ENCODE measurements at regions not wholly inside any gene's neighbourhood (a gene's known extent, or its start where the extent isn't known, plus 50 kb on each side); places are given as distances from the start of the nearest gene placed in this dataset.

DNA sequence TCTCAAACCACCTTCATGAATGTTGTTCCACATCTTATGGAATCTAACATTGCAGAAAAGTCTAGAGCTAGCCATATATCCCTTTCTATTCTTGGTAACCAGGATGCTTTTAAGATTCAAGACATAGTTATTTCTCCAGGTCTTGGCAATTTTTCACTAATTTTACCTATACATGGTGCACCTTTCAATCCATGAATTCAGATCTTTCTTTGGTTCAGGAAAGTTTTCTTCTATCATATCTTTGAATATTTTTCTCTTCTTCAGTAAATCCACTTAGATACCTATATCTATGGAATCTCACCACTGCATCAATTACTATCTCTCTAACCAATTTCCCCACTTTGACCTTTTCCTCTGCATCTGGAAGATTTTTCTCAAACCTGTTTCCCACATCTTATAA is 77.4 kb downstream of the PRLHR start:
- TF ChIP-seq FOXM1 (IDR thresholded peaks at IDR 0.05; ENCODE audit: borderline replicate concordance, low read depth): no peak
- TF ChIP-seq, protein P1, sequence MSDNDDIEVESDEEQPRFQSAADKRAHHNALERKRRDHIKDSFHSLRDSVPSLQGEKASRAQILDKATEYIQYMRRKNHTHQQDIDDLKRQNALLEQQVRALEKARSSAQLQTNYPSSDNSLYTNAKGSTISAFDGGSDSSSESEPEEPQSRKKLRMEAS (IDR thresholded peaks at IDR 0.05): no peak
